A549 (cell line): ENCODE measurements at regions not wholly inside any gene's neighbourhood (a gene's known extent, or its start where the extent isn't known, plus 50 kb on each side); places are given as distances from the start of the nearest gene placed in this dataset.

Experiments
- ATAC-seq, 2 experiments: fragments of 200-7000 bp in 1 of 2; fragments of >200 bp in 1 of 2; cut with Nextera tagmentation in 1 of 2; cut with Tn5 transposase in 1 of 2; 3 replicates each; pipeline versions ENCODE4 v1.8.0 to v1.9.1; 2018 to 2020; ENCODE audit warnings: mild to moderate bottlenecking in 1 of 2, moderate library complexity in 1 of 2
- CTCF ChIA-PET: fragments of 300-600 bp; sonication (Branson Sonifier 250); formaldehyde crosslinking; extraction: SDS; loops from one replicate; lab custom pipeline; 2021; ENCODE audit warnings: antibody characterized with exemption, inconsistent platforms; lab: Yijun Ruan, JAX
- POLR2A ChIA-PET: fragments of 350-600 bp; formaldehyde crosslinking; extraction: SDS; loops from one replicate; lab custom pipeline; 2021; ENCODE audit warnings: antibody characterized with exemption, inconsistent platforms; lab: Yijun Ruan, JAX
- DNase-seq, 2 experiments: peaks; one replicate each; pipeline versions ENCODE4 v3.0.0 to v3.0.0-alpha.2; 2011 to 2016; ENCODE audit warnings: low read depth in 1 of 2, low spot score in 1 of 2
- FAIRE-seq: peaks from 2 replicates; lab custom pipeline; 2011; peaks lifted over from hg19 to GRCh38; lab: Jason Lieb, UNC
- H3K27ac ChIP-seq, 2 experiments: fragments of >200 bp; sonication (Bioruptor Twin); formaldehyde crosslinking; 3 replicates each; pipeline ENCODE4 v1.5.1; 2016 to 2017
- H3K4me1 ChIP-seq: fragments of >200 bp; sonication (Bioruptor Twin); formaldehyde crosslinking; 3 replicates; pipeline ENCODE4 v1.6.1; 2016
- H3K4me2 ChIP-seq: fragments of >200 bp; sonication (Bioruptor Twin); formaldehyde crosslinking; 3 replicates; pipeline ENCODE4 v1.6.1; 2016
- H3K4me3 ChIP-seq: fragments of >200 bp; sonication (Bioruptor Twin); formaldehyde crosslinking; 3 replicates; pipeline ENCODE4 v1.5.1; 2016
- H3K9me3 ChIP-seq: fragments of >200 bp; sonication (Bioruptor Twin); formaldehyde crosslinking; 3 replicates; pipeline ENCODE4 v1.6.1; 2016
- CBX2 ChIP-seq: fragments of 200-600 bp; sonication (generic); IDR thresholded peaks from 2 replicates; pipeline ENCODE4 v1.6.1; 2016; ENCODE audit warnings: low read depth, mild to moderate bottlenecking, borderline replicate concordance
- CBX8 ChIP-seq: fragments of 200-600 bp; sonication (generic); IDR thresholded peaks from 2 replicates; pipeline ENCODE4 v1.6.1; 2016
- CHD4 ChIP-seq: fragments of 200-600 bp; sonication (generic); IDR thresholded peaks from 2 replicates; pipeline ENCODE4 v1.6.1; 2016; ENCODE audit warnings: antibody characterized with exemption, mild to moderate bottlenecking, borderline replicate concordance
- EHF ChIP-seq: fragments of 250-450 bp; sonication (Bioruptor Pico); IDR thresholded peaks from 2 replicates; pipeline ENCODE4 v1.5.0; 2020; ENCODE audit warnings: mild to moderate bottlenecking
- EP300 ChIP-seq, 2 experiments: fragments of >200 bp; sonication (Bioruptor Twin); formaldehyde crosslinking; IDR thresholded peaks; 2 replicates in 1 of 2; 3 replicates in 1 of 2; pipeline ENCODE4 v1.6.1; 2016 to 2017
- ESRRA ChIP-seq: fragments of 150-350 bp; IDR thresholded peaks from 2 replicates; pipeline ENCODE4 v1.6.1; 2014; ENCODE audit warnings: mild to moderate bottlenecking, low read length, borderline replicate concordance
- FOSB ChIP-seq: fragments of 250-450 bp; sonication (Bioruptor Pico); IDR thresholded peaks from 2 replicates; pipeline ENCODE4 v1.5.0; 2020; ENCODE audit warnings: mild to moderate bottlenecking, moderate library complexity
- FOXS1 ChIP-seq: fragments of 250-450 bp; sonication (Bioruptor Pico); IDR thresholded peaks from 2 replicates; pipeline ENCODE4 v1.5.0; 2020; ENCODE audit warnings: mild to moderate bottlenecking, moderate library complexity
- HDAC2 ChIP-seq: fragments of 200-600 bp; sonication (generic); IDR thresholded peaks from 2 replicates; pipeline ENCODE4 v1.6.1; 2016
- JUN ChIP-seq, 2 experiments: fragments of >200 bp; sonication (Bioruptor Twin); formaldehyde crosslinking; IDR thresholded peaks; 2 replicates in 1 of 2; 3 replicates in 1 of 2; pipeline ENCODE4 v1.6.1; 2016 to 2017
- KDM1A ChIP-seq: fragments of 200-600 bp; sonication (generic); IDR thresholded peaks from 2 replicates; pipeline ENCODE4 v1.6.1; 2016; ENCODE audit warnings: low read depth, mild to moderate bottlenecking
- KDM5A ChIP-seq: fragments of 200-600 bp; sonication (generic); IDR thresholded peaks from 2 replicates; pipeline ENCODE4 v1.6.1; 2016; ENCODE audit warnings: antibody characterized with exemption, mild to moderate bottlenecking
- MYC ChIP-seq: IDR thresholded peaks from 2 replicates; pipeline ENCODE4 v1.6.1; 2012; ENCODE audit warnings: mild to moderate bottlenecking, inconsistent platforms, low read length, improper control_type of control experiment, borderline replicate concordance
- NR3C1 ChIP-seq: fragments of >200 bp; sonication (Bioruptor Twin); formaldehyde crosslinking; IDR thresholded peaks from 3 replicates; pipeline ENCODE4 v1.6.1; 2017
- POLR2A ChIP-seq: IDR thresholded peaks from 2 replicates; pipeline ENCODE4 v1.6.1; 2012; ENCODE audit warnings: mild to moderate bottlenecking, low read length
- POLR2AphosphoS2 ChIP-seq: conservative IDR thresholded peaks from 2 replicates; pipeline ENCODE4 v1.6.1; 2012; ENCODE audit warnings: low read length, improper control_type of control experiment, inconsistent platforms
- RAD21 ChIP-seq, 2 experiments: fragments of >200 bp in 1 of 2; sonication (Bioruptor Twin) in 1 of 2; formaldehyde crosslinking in 1 of 2; IDR thresholded peaks in 1 of 2; conservative IDR thresholded peaks in 1 of 2; 2 replicates in 1 of 2; 3 replicates in 1 of 2; pipeline ENCODE4 v1.6.1; 2012 to 2018; ENCODE audit warnings: inconsistent platforms in 1 of 2
- RARB ChIP-seq: fragments of 250-450 bp; sonication (Bioruptor Pico); IDR thresholded peaks from 2 replicates; pipeline ENCODE4 v1.8.0; 2021; ENCODE audit warnings: mild to moderate bottlenecking, moderate library complexity
- TP53 ChIP-seq: fragments of 250-450 bp; sonication (Bioruptor Pico); IDR thresholded peaks from 2 replicates; pipeline ENCODE4 v1.5.0; 2021; ENCODE audit warnings: mild to moderate bottlenecking, moderate library complexity
- ZNF302 ChIP-seq: fragments of 250-450 bp; sonication (Bioruptor Pico); IDR thresholded peaks from 2 replicates; pipeline ENCODE4 v1.9.0; 2021; ENCODE audit warnings: inconsistent platforms, mild to moderate bottlenecking, moderate library complexity
- WGBS: methylation state at CpG from one replicate; pipeline ENCODE4 v1.1.6; 2017; ENCODE audit errors: missing lambda C conversion rate; 5-methylcytosine and 5-hydroxymethylcytosine counted together
- TF ChIP-seq, protein P1 (sequence below): IDR thresholded peaks from 2 replicates; pipeline ENCODE4 v1.6.1; 2012
- TF ChIP-seq, protein P2 (sequence below): fragments of >200 bp; sonication (Bioruptor Twin); formaldehyde crosslinking; IDR thresholded peaks from 3 replicates; pipeline ENCODE4 v1.5.1; 2016
- TF ChIP-seq, protein P3 (sequence below): fragments of 150-350 bp; IDR thresholded peaks from 2 replicates; pipeline ENCODE4 v1.6.1; 2014; ENCODE audit warnings: low read depth, mild to moderate bottlenecking, low read length
- TF ChIP-seq, protein P4 (sequence below): IDR thresholded peaks from 2 replicates; pipeline ENCODE4 v1.6.1; 2012; ENCODE audit warnings: low read depth, borderline replicate concordance
- TF ChIP-seq, protein P5 (sequence below): IDR thresholded peaks from 2 replicates; pipeline ENCODE4 v1.6.1; 2012

DNA sequence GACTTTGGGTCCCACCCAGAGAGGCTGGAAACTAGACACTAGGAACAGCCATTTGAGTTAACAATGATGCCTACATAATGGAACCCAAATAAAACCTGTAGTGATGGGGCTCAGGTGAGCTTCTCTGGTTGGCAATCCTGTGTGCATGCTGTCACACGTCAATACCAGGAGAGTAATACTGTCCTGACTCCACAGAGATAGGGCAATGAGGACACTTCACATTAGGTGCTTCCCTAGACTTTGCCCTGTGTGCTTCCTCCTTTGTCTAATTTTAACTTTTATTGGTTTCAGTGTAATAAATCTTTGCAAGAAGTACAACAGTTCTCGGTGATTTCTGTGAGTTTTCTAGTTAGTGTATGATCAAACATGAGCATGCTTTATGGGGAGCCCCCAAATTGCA lies 281.8 kb upstream of the ARRDC4 start:
- FAIRE-seq = no peak
- H3K4me3 ChIP-seq = no peak overlapping the region
- TF ChIP-seq, protein P1, sequence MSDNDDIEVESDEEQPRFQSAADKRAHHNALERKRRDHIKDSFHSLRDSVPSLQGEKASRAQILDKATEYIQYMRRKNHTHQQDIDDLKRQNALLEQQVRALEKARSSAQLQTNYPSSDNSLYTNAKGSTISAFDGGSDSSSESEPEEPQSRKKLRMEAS = no peak
- no peak for TF ChIP-seq KDM5A
- TF ChIP-seq, protein P2, sequence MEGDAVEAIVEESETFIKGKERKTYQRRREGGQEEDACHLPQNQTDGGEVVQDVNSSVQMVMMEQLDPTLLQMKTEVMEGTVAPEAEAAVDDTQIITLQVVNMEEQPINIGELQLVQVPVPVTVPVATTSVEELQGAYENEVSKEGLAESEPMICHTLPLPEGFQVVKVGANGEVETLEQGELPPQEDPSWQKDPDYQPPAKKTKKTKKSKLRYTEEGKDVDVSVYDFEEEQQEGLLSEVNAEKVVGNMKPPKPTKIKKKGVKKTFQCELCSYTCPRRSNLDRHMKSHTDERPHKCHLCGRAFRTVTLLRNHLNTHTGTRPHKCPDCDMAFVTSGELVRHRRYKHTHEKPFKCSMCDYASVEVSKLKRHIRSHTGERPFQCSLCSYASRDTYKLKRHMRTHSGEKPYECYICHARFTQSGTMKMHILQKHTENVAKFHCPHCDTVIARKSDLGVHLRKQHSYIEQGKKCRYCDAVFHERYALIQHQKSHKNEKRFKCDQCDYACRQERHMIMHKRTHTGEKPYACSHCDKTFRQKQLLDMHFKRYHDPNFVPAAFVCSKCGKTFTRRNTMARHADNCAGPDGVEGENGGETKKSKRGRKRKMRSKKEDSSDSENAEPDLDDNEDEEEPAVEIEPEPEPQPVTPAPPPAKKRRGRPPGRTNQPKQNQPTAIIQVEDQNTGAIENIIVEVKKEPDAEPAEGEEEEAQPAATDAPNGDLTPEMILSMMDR = no peak
- TF ChIP-seq, protein P3, sequence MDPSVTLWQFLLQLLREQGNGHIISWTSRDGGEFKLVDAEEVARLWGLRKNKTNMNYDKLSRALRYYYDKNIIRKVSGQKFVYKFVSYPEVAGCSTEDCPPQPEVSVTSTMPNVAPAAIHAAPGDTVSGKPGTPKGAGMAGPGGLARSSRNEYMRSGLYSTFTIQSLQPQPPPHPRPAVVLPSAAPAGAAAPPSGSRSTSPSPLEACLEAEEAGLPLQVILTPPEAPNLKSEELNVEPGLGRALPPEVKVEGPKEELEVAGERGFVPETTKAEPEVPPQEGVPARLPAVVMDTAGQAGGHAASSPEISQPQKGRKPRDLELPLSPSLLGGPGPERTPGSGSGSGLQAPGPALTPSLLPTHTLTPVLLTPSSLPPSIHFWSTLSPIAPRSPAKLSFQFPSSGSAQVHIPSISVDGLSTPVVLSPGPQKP = no peak
- TF ChIP-seq HDAC2 = no peak
- TF ChIP-seq EP300 (IDR thresholded peaks at IDR 0.05) = no peak
- no peak for TF ChIP-seq KDM1A
- TF ChIP-seq, all 56 proteins: peak for 0
- CTCF ChIA-PET = no interaction called here
- Histone ChIP-seq H3K4me1 (no peaks in the 10 kb centered on the region), H3K27ac (no peak overlapping the region), H3K9me3 (peaks cover 6% of the 10 kb centered on the region; the same call in 1 of the 3 replicates), H3K4me2 (no peak overlapping the region)
- DNase-seq (no peak), ATAC-seq (no peak)
- POLR2A ChIA-PET = no interaction called here
- 6% methylated on average over 2 of the region's 2 CpGs for WGBS

DNA sequence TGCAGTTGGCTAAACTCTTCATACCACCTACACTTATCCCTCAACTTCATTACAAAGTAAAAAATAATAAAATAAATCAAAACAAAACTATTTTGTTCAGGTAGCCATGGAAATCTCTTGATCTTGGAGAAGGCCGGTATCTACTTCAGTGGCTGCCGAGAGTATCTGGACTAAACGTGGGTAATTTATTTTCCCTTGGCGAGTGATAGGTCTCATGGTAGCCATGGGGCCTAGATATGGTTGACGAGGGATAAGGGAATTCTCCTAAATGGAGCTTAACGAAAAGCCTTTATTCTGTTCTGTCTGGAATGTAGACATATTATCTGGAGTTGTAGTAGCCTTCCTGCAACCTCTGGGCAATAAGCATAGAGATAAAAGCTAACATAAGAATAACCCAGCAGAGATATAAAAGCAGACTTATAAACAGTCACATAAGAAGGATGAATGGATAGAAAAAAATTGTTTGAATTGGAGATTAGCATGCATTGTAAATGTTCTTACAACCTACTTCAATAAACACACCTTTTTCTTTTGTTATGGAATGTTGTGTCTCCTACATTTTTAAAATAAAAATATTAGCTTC lies 281.3 kb upstream of the ARRDC4 start:
- DNase-seq = no peak
- TF ChIP-seq, protein P3 = no peak
- TF ChIP-seq TP53 (CRISPR knock-in tag) = no peak
- no peak for TF ChIP-seq RARB (CRISPR knock-in tag)
- no peak for TF ChIP-seq CBX8
- TF ChIP-seq ZNF302 (CRISPR knock-in tag) = no peak
- TF ChIP-seq POLR2AphosphoS2 = no peak
- TF ChIP-seq, protein P4, sequence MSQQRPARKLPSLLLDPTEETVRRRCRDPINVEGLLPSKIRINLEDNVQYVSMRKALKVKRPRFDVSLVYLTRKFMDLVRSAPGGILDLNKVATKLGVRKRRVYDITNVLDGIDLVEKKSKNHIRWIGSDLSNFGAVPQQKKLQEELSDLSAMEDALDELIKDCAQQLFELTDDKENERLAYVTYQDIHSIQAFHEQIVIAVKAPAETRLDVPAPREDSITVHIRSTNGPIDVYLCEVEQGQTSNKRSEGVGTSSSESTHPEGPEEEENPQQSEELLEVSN = no peak
- TF ChIP-seq, protein P5, sequence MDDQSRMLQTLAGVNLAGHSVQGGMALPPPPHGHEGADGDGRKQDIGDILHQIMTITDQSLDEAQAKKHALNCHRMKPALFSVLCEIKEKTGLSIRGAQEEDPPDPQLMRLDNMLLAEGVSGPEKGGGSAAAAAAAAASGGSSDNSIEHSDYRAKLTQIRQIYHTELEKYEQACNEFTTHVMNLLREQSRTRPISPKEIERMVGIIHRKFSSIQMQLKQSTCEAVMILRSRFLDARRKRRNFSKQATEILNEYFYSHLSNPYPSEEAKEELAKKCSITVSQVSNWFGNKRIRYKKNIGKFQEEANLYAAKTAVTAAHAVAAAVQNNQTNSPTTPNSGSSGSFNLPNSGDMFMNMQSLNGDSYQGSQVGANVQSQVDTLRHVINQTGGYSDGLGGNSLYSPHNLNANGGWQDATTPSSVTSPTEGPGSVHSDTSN = no peak
- TF ChIP-seq CBX2 = no peak
- TF ChIP-seq NR3C1 = no peak
- peaks cover 2% of the 10 kb centered on the region; the same call in 1 of the 3 replicates for H3K9me3 ChIP-seq
- FAIRE-seq = no peak
- H3K4me1 ChIP-seq = no peaks in the 10 kb centered on the region
- ChIA-PET CTCF (no interaction called here), POLR2A (no interaction called here)
- WGBS = 29% methylated on average over 6 of the region's 6 CpGs
- no peak overlapping the region for H3K4me2 ChIP-seq
- no peak overlapping the region for H3K4me3 ChIP-seq
- H3K27ac ChIP-seq = no peak overlapping the region
- no peak for ATAC-seq

DNA sequence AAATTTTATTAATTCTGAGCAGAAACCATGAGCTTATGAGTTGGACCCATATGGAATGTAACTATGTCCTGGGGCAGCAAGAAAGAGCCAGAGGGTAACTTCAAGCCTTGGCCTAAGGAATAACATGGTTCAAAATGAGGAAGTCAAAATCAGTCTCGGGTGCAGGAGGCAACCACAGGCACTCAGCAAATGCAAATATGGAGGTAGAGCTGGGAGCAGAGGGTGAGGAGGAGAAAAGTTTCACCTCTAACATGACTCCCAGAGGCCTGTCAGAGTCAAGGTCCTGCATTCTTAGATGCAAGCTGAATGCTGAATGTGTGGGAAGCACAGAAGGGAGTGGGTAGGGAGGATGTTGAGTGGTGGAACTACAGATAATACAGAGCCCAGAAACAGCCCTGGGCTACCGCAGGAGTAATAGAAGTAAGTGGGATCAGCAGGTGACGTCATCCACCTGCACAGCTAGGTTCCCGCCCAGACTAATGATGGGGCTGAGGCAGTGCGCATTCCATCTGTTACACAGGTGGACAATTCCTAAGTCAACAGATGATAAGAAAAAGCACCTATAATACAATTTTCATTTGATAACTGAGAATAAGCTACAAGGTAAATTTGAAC lies 279.8 kb upstream of the ARRDC4 start:
- FAIRE-seq = no peak
- no peak for ATAC-seq
- Histone ChIP-seq H3K4me1 (no peaks in the 10 kb centered on the region), H3K27ac (no peak overlapping the region), H3K9me3 (no peaks in the 10 kb centered on the region; the same call in 2 of the 3 replicates), H3K4me2 (no peak overlapping the region), H3K4me3 (no peak overlapping the region)
- TF ChIP-seq MYC (no peak), POLR2A (no peak), JUN (IDR thresholded peaks at IDR 0.05) (no peak), EHF (CRISPR knock-in tag) (no peak), ESRRA (no peak), CHD4 (no peak), FOSB (CRISPR knock-in tag) (no peak), FOXS1 (CRISPR knock-in tag) (no peak), RAD21 (conservative IDR thresholded peaks at IDR 0.05 in 1 of 2, IDR thresholded peaks at IDR 0.05 in 1 of 2) (no peak), KDM1A (no peak)
- TF ChIP-seq, protein P3 = no peak
- ChIA-PET POLR2A (no interaction called here), CTCF (no interaction called here)
- no peak for DNase-seq
- 34% methylated on average over 5 of the region's 5 CpGs for WGBS
